H1 (cell line): ENCODE measurements at regions not wholly inside any gene's neighbourhood (a gene's known extent, or its start where the extent isn't known, plus 50 kb on each side); places are given as distances from the start of the nearest gene placed in this dataset.

ENCODE experiments used
- CTCF ChIA-PET: fragments of 300-600 bp; sonication (Branson Sonifier 250); formaldehyde crosslinking; loops from one replicate; lab custom pipeline; 2021; ENCODE audit not compliant: partially characterized antibody; lab: Charles Lee
- POLR2A ChIA-PET: fragments of 300-600 bp; sonication (Branson Sonifier 250); formaldehyde crosslinking; loops from one replicate; lab custom pipeline; 2021; ENCODE audit warnings: inconsistent platforms; ENCODE audit not compliant: partially characterized antibody; lab: Charles Lee
- DNase-seq, 2 experiments: peaks; one replicate each; pipeline versions ENCODE4 v3.0.0 to v3.0.0-alpha.2; 2010 to 2022; ENCODE audit warnings: low spot score in 2 of 2, low read depth in 1 of 2, mixed read lengths in 1 of 2
- FAIRE-seq: peaks from 2 replicates; lab custom pipeline; 2011; peaks lifted over from hg19 to GRCh38; lab: Jason Lieb, UNC
- H2AFZ ChIP-seq: 2 replicates; pipeline ENCODE4 v1.8.1; 2012; ENCODE audit warnings: low read length, inconsistent platforms
- H2AK5ac ChIP-seq: 2 replicates; pipeline ENCODE4 v1.6.1; 2013; ENCODE audit warnings: low read depth, low read length
- H2BK120ac ChIP-seq: replicated peaks from 2 replicates; pipeline ENCODE3; 2013; ENCODE audit warnings: low read depth, low read length, inconsistent platforms
- H2BK12ac ChIP-seq: 2 replicates; pipeline ENCODE4 v1.6.1; 2013; ENCODE audit warnings: low read depth, low read length
- H2BK15ac ChIP-seq: 2 replicates; pipeline ENCODE4 v1.6.1; 2013; ENCODE audit warnings: low read length
- H2BK20ac ChIP-seq: 2 replicates; pipeline ENCODE4 v1.6.1; 2013; ENCODE audit warnings: low read length
- H2BK5ac ChIP-seq: 2 replicates; pipeline ENCODE4 v1.6.1; 2013; ENCODE audit warnings: low read depth, low read length
- H3K14ac ChIP-seq: 2 replicates; pipeline ENCODE4 v1.6.1; 2013; ENCODE audit warnings: inconsistent platforms; ENCODE audit not compliant: insufficient read length
- H3K18ac ChIP-seq: 2 replicates; pipeline ENCODE4 v1.6.1; 2013; ENCODE audit warnings: low read length; ENCODE audit errors: extremely low read depth
- H3K23ac ChIP-seq: 2 replicates; pipeline ENCODE4 v1.6.1; 2013; ENCODE audit warnings: inconsistent platforms; ENCODE audit not compliant: insufficient read length
- H3K23me2 ChIP-seq: 2 replicates; pipeline ENCODE4 v1.6.1; 2013; ENCODE audit warnings: low read depth, low read length
- H3K27ac ChIP-seq: 2 replicates; pipeline ENCODE4 v1.6.1; 2011; ENCODE audit warnings: low read depth, low read length, inconsistent platforms
- H3K27me3 ChIP-seq, 4 experiments: replicated peaks in 1 of 4; 1 replicate in 1 of 4; 2 replicates in 3 of 4; pipeline versions ENCODE4 v1.6.1 to v1.8.1; 2011 to 2013; ENCODE audit warnings: low read length in 3 of 4, mild to moderate bottlenecking in 3 of 4, inconsistent platforms in 2 of 4, mixed read lengths in 2 of 4, moderate library complexity in 1 of 4; ENCODE audit not compliant: control insufficient read depth in 3 of 4, insufficient read depth in 3 of 4; ENCODE audit errors: extremely low read depth in 1 of 4
- H3K36me3 ChIP-seq, 4 experiments: 2 replicates each; pipeline versions ENCODE4 v1.6.1 to v1.8.1; 2011 to 2013; ENCODE audit warnings: mild to moderate bottlenecking in 4 of 4, low read length in 3 of 4, moderate library complexity in 2 of 4, control low read depth in 1 of 4, inconsistent platforms in 1 of 4; ENCODE audit not compliant: insufficient read depth in 4 of 4, control insufficient read depth in 2 of 4
- H3K4ac ChIP-seq: replicated peaks from 2 replicates; pipeline ENCODE3; 2013; ENCODE audit warnings: low read length, low read depth, mixed read lengths, inconsistent platforms; ENCODE audit not compliant: insufficient read length
- H3K4me1 ChIP-seq, 4 experiments: replicated peaks in 1 of 4; 1 replicate in 1 of 4; 2 replicates in 3 of 4; pipeline versions ENCODE4 v1.6.1 to v1.8.1; 2011 to 2013; ENCODE audit warnings: low read length in 3 of 4, inconsistent platforms in 2 of 4, mixed read lengths in 1 of 4; ENCODE audit not compliant: insufficient read depth in 4 of 4, control insufficient read depth in 3 of 4
- H3K4me2 ChIP-seq, 2 experiments: 2 replicates each; pipeline versions ENCODE4 v1.6.1 to v1.8.1; 2011 to 2013; ENCODE audit warnings: low read depth in 2 of 2, low read length in 2 of 2, control low read depth in 1 of 2, inconsistent platforms in 1 of 2, mild to moderate bottlenecking in 1 of 2; ENCODE audit not compliant: insufficient read depth in 1 of 2
- H3K4me3 ChIP-seq, 4 experiments: fragments of 200-600, 300-600 bp in 1 of 4; sonication (generic), shearing (Covaris generic), sonication (Bioruptor Twin) in 1 of 4; 2 replicates each; pipeline versions ENCODE4 v1.5.1 to v1.8.1; 2011 to 2016; ENCODE audit warnings: low read length in 4 of 4, low read depth in 3 of 4, control low read depth in 2 of 4, inconsistent platforms in 2 of 4, mild to moderate bottlenecking in 2 of 4, mixed read lengths in 1 of 4, moderate library complexity in 1 of 4; ENCODE audit not compliant: insufficient read depth in 2 of 4; ENCODE audit errors: extremely low read depth in 1 of 4
- H3K56ac ChIP-seq: replicated peaks from 2 replicates; pipeline ENCODE3; 2013; ENCODE audit warnings: low read depth, mild to moderate bottlenecking, mixed read lengths, low read length, inconsistent platforms; ENCODE audit not compliant: insufficient read length
- H3K79me1 ChIP-seq: 2 replicates; pipeline ENCODE4 v1.6.1; 2013; ENCODE audit warnings: low read depth, low read length, control low read depth
- H3K79me2 ChIP-seq, 2 experiments: 2 replicates each; pipeline versions ENCODE4 v1.6.1 to v1.8.1; 2012 to 2013; ENCODE audit warnings: low read length in 2 of 2, mild to moderate bottlenecking in 2 of 2, inconsistent platforms in 1 of 2; ENCODE audit not compliant: insufficient read depth in 2 of 2, control insufficient read depth in 1 of 2
- H3K9ac ChIP-seq, 4 experiments: replicated peaks in 1 of 4; 1 replicate in 1 of 4; 2 replicates in 3 of 4; pipeline versions ENCODE4 v1.6.1 to v1.8.1; 2011 to 2013; ENCODE audit warnings: low read depth in 3 of 4, low read length in 3 of 4, control low read depth in 2 of 4, mild to moderate bottlenecking in 2 of 4, moderate library complexity in 2 of 4, inconsistent platforms in 1 of 4; ENCODE audit errors: extremely low read depth in 1 of 4
- H3K9me3 ChIP-seq, 2 experiments: 2 replicates each; pipeline versions ENCODE4 v1.6.1 to v1.8.1; 2012 to 2013; ENCODE audit warnings: mild to moderate bottlenecking in 2 of 2, moderate library complexity in 2 of 2, control low read depth in 1 of 2, inconsistent platforms in 1 of 2, low read depth in 1 of 2, low read length in 1 of 2, mixed read lengths in 1 of 2; ENCODE audit not compliant: insufficient read depth in 2 of 2
- H4K20me1 ChIP-seq, 2 experiments: replicated peaks in 1 of 2; 2 replicates each; pipeline versions ENCODE3 to v1.8.1; 2011 to 2013; ENCODE audit warnings: inconsistent platforms in 2 of 2, low read length in 2 of 2, mild to moderate bottlenecking in 1 of 2; ENCODE audit not compliant: insufficient read depth in 2 of 2, control insufficient read depth in 1 of 2
- H4K5ac ChIP-seq: 2 replicates; pipeline ENCODE4 v1.6.1; 2013; ENCODE audit warnings: low read length, low read depth, mixed read lengths, inconsistent platforms; ENCODE audit not compliant: insufficient read length
- H4K8ac ChIP-seq: 2 replicates; pipeline ENCODE4 v1.8.0; 2013; ENCODE audit warnings: mild to moderate bottlenecking, moderate library complexity, low read length, inconsistent platforms; ENCODE audit not compliant: insufficient read depth; ENCODE audit errors: extremely low read depth
- H4K91ac ChIP-seq: replicated peaks from 2 replicates; pipeline ENCODE3; 2013; ENCODE audit warnings: low read length, mixed read lengths, inconsistent platforms; ENCODE audit not compliant: insufficient read length
- NANOG ChIP-seq: IDR thresholded peaks from 2 replicates; pipeline ENCODE4 v1.6.1; 2011; ENCODE audit warnings: low read length, low read depth, mild to moderate bottlenecking, inconsistent platforms; ENCODE audit not compliant: insufficient read depth, poor library complexity, severe bottlenecking

- FAIRE-seq: no peak
- TF ChIP-seq NANOG: peak; percentile 95
These were observed 259.2 kb downstream of the ASXL3 start for GRCh38 chr18:33837191-33837590.

More at GRCh38 chr18:33837191-33837590, 259.2 kb downstream of the ASXL3 start:
- Histone ChIP-seq H3K4me2 (peak overlapping the region; percentile 3 to 40; a peak in 1 of 4 replicates), H4K8ac (no peak overlapping the region), H3K27ac (no peak overlapping the region), H2BK120ac (no peak overlapping the region), H2BK12ac (no peak overlapping the region), H3K4ac (no peak overlapping the region), H2BK15ac (no peak overlapping the region), H3K56ac (no peak overlapping the region), H2AFZ (no peak overlapping the region), H2AK5ac (no peak overlapping the region), H2BK20ac (no peak overlapping the region), H3K79me1 (no peaks in the 10 kb centered on the region), H4K20me1 (no peaks in the 10 kb centered on the region), H3K27me3 (no peaks in the 10 kb centered on the region), H3K14ac (no peak overlapping the region), H3K36me3 (no peaks in the 10 kb centered on the region), H2BK5ac (no peak overlapping the region), H3K23ac (no peak overlapping the region), H3K4me3 (peak overlapping the region in 1 of 4 experiments; percentile 23; a peak in 1 of 8 replicates), H3K9ac (no peak overlapping the region), H4K5ac (no peak overlapping the region), H3K4me1 (peaks cover 0 to 7% (median 4%) of the 10 kb centered on the region in 4 experiments; a peak in 4 of 7 replicates), H4K91ac (no peak overlapping the region), H3K18ac (no peak overlapping the region), H3K23me2 (no peaks in the 10 kb centered on the region), H3K79me2 (no peaks in the 10 kb centered on the region), H3K9me3 (no peaks in the 10 kb centered on the region)
- POLR2A ChIA-PET: no interaction called here
- CTCF ChIA-PET: interaction anchor here (0.6 to 3.6 kb wide), 9 partner anchors 10 to 766 kb away, joined by 3 to 19 read pairs (median 4); partner anchors contain the start of gene NOL4
- DNase-seq: no peak
